Lung (tissue), 11 donors: ENCODE measurements at regions not wholly inside any gene's neighbourhood (a gene's known extent, or its start where the extent isn't known, plus 50 kb on each side); places are given as distances from the start of the nearest gene placed in this dataset.

Experiments
- ATAC-seq: fragments of 200-7000 bp; cut with Tn5 transposase; one replicate; pipeline ENCODE4 v1.9.1; 2020; ENCODE audit warnings: moderate number of reproducible peaks; ENCODE audit not compliant: insufficient read depth, low FRiP score
- DNase-seq, 3 donors: peaks; one replicate each; pipeline ENCODE4 v3.0.0-alpha.2; 2013 to 2017
- H3K27ac ChIP-seq, 2 donors: one replicate each; pipeline ENCODE4 v1.5.1; 2013; ENCODE audit warnings: mild to moderate bottlenecking in 2 of 2, moderate library complexity in 2 of 2, control low read depth in 1 of 2, inconsistent platforms in 1 of 2, low read depth in 1 of 2, low read length in 1 of 2
- H3K27me3 ChIP-seq, 3 donors: one replicate each; pipeline ENCODE4 v1.5.1; 2013; ENCODE audit warnings: low read length in 2 of 3; ENCODE audit not compliant: control insufficient read depth in 3 of 3, insufficient read depth in 3 of 3
- H3K36me3 ChIP-seq, 4 donors: one replicate each; pipeline ENCODE4 v1.5.1; 2013; ENCODE audit warnings: low read length in 4 of 4, mild to moderate bottlenecking in 1 of 4, moderate library complexity in 1 of 4; ENCODE audit not compliant: control insufficient read depth in 4 of 4, insufficient read depth in 4 of 4
- H3K4me1 ChIP-seq, 5 donors: one replicate each; pipeline ENCODE4 v1.5.1; 2013; ENCODE audit warnings: low read length in 5 of 5, mild to moderate bottlenecking in 2 of 5, moderate library complexity in 1 of 5; ENCODE audit not compliant: control insufficient read depth in 5 of 5, insufficient read depth in 5 of 5
- H3K4me3 ChIP-seq: one replicate; pipeline ENCODE4 v1.5.1; 2013; ENCODE audit warnings: mild to moderate bottlenecking, control low read depth, moderate library complexity
- H3K9ac ChIP-seq, 2 donors: one replicate each; pipeline ENCODE4 v1.5.1; 2013; ENCODE audit warnings: low read length in 2 of 2, control low read depth in 1 of 2; ENCODE audit not compliant: insufficient read depth in 1 of 2
- H3K9me3 ChIP-seq, 4 donors: one replicate each; pipeline ENCODE4 v1.5.1; 2013; ENCODE audit warnings: low read length in 3 of 4, mild to moderate bottlenecking in 1 of 4, moderate library complexity in 1 of 4; ENCODE audit not compliant: control insufficient read depth in 4 of 4, insufficient read depth in 3 of 4
- CTCF ChIP-seq: IDR thresholded peaks from 2 replicates; pipeline ENCODE4 v1.5.1; 2012; ENCODE audit warnings: mild to moderate bottlenecking; ENCODE audit errors: control extremely low read depth, extremely low read depth
- WGBS, 2 donors: extraction: QIAGEN DNeasy Blood & Tissue Kit; methylation state at CpG; one replicate each; pipeline ENCODE4 v1.1.7; 2013; 5-methylcytosine and 5-hydroxymethylcytosine counted together
- donor health status: control.
- donor health status: control.
- donor health status: Bipolar disorder and iron deficiency.
- donor health status: healthy.
- donor health status: DM: yes; HTN: yes; CAD: no.

DNA sequence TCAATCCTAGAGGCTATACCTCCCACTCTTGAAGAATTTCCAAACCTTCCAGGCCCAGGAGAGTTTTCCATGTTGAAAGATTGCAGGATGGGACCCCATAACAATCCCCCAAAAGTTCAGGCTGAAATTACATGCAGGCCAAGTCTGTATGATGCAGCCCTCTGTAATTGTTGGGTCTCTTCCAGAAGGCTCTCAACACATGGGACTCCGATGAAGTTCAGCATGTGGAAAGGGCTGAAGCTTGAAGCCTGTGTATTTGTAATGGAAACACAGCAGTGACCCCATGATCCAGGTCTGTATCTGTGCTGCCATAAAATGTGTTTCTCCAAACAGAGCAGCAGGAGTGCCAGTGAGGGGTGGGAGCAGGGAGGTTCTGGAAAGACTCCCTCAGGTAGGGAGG lies 202.5 kb upstream of the LYPLAL1 start:
- TF ChIP-seq CTCF, result no peak
- peak; percentile 32 to 92 (median 70) for DNase-seq
- 66 to 86% methylated on average over 1 of the region's 1 CpG for WGBS, 2 donors
- Histone ChIP-seq H3K4me1 (peaks cover 0 to 19% (median 2%) of the 10 kb centered on the region in 5 donors), H3K9ac (no peak overlapping the region), H3K27ac (no peak overlapping the region), H3K4me3 (no peak overlapping the region), H3K9me3 (peaks cover 0 to 9% (median 4%) of the 10 kb centered on the region in 4 donors), H3K36me3 (no peaks in the 10 kb centered on the region), H3K27me3 (no peaks in the 10 kb centered on the region)
- ATAC-seq, result no peak

DNA sequence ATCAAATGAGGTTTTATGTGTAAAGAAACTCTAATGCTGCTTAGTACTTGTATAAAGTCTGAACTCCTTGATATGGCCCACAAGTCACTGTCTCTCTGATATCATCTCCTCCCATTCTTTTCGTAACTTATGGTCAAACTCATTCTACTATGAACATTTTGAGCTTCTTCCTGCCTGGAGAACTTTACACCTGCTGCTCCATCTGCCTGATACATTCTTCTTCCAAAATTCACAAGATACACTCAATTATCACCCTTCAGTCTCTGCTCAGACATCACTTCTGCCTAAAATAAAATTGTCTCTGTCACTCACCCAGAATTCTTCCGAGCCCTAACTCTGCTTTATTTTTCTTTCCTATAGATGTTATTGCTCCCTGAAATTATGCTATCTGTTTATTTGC lies 192.8 kb upstream of the LYPLAL1 start:
- Histone ChIP-seq H3K4me1 (peaks cover 0 to 8% (median 0%) of the 10 kb centered on the region in 5 donors), H3K9me3 (no peaks in the 10 kb centered on the region), H3K36me3 (no peaks in the 10 kb centered on the region), H3K27me3 (no peaks in the 10 kb centered on the region), H3K27ac (no peak overlapping the region), H3K9ac (no peak overlapping the region), H3K4me3 (no peak overlapping the region)
- no peak for TF ChIP-seq CTCF
- WGBS, 2 donors, result 89% methylated on average over 2 of the region's 2 CpGs
- DNase-seq (no peak), ATAC-seq (no peak)

- WGBS, 2 donors, result 79 to 84% methylated on average over 6 of the region's 6 CpGs
- Histone ChIP-seq H3K9ac (no peak overlapping the region), H3K27me3 (no peaks in the 10 kb centered on the region), H3K4me3 (no peak overlapping the region), H3K9me3 (no peaks in the 10 kb centered on the region), H3K36me3 (no peaks in the 10 kb centered on the region), H3K4me1 (peaks cover 0 to 8% (median 0%) of the 10 kb centered on the region in 5 donors), H3K27ac (no peak overlapping the region)
- ATAC-seq (no peak), DNase-seq (no peak)
- no peak for TF ChIP-seq CTCF
These were observed 191.2 kb upstream of the LYPLAL1 start for GRCh38 chr1:218982482-218982881.

DNA sequence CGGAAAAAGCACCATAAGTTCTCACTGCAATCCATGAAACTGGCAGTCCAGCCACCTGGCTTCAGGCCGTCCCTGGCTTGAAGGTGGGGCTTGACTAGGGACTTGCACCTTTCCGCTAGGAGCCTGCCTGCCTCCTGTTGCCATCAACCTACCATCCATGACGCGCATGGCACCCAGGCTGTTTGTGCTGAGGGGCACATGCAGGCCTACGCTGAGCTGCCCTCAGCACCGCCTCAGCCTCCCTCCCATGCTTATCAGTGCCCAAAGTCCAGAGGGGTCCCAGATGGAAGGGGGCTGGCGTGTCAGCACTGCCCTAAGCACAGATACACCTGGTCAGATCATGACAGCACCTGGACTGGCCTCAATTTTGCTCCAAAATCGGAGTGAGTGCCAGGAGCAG lies 190.2 kb upstream of the LYPLAL1 start:
- whole genome bisulfite sequencing, 2 donors, result 93% methylated on average over 9 of the region's 9 CpGs
- ATAC-seq (no peak), DNase-seq (no peak)
- Histone ChIP-seq H3K36me3 (no peaks in the 10 kb centered on the region), H3K4me3 (no peak overlapping the region), H3K4me1 (peaks cover 0 to 8% (median 0%) of the 10 kb centered on the region in 5 donors), H3K27me3 (no peaks in the 10 kb centered on the region), H3K9me3 (no peaks in the 10 kb centered on the region), H3K9ac (no peak overlapping the region), H3K27ac (no peak overlapping the region)
- TF ChIP-seq CTCF, result no peak
